Spleen (tissue), 11 donors: ENCODE measurements at regions not wholly inside any gene's neighbourhood (a gene's known extent, or its start where the extent isn't known, plus 50 kb on each side); places are given as distances from the start of the nearest gene placed in this dataset.

Experiments
- DNase-seq: peaks from one replicate; pipeline ENCODE4 v3.0.0-alpha.2; 2020
- H3K27ac ChIP-seq, 8 donors: fragments of 200-600 bp; sonication (generic) in 7 of 8; 1 replicate in 4 of 8; 2 replicates in 4 of 8; pipeline versions ENCODE4 v1.5.0 to v1.8.0; 2016 to 2021; ENCODE audit warnings: inconsistent platforms in 4 of 8, mild to moderate bottlenecking in 4 of 8, moderate library complexity in 1 of 8
- H3K27me3 ChIP-seq, 7 donors: fragments of 200-600 bp; sonication (generic) in 6 of 7; replicated peaks in 1 of 7; 1 replicate in 4 of 7; 2 replicates in 3 of 7; pipeline versions ENCODE4 v1.5.0 to v1.8.0; 2016 to 2021; ENCODE audit warnings: inconsistent platforms in 3 of 7, mild to moderate bottlenecking in 1 of 7
- H3K36me3 ChIP-seq, 6 donors: fragments of 200-600 bp; sonication (generic) in 5 of 6; 1 replicate in 4 of 6; 2 replicates in 2 of 6; pipeline versions ENCODE4 v1.5.0 to v1.8.0; 2016 to 2021; ENCODE audit warnings: inconsistent platforms in 2 of 6
- H3K4me1 ChIP-seq, 6 donors: fragments of 200-600 bp; sonication (generic) in 5 of 6; 1 replicate in 3 of 6; 2 replicates in 3 of 6; pipeline versions ENCODE4 v1.5.0 to v1.8.0; 2016 to 2021; ENCODE audit warnings: inconsistent platforms in 3 of 6
- H3K4me3 ChIP-seq, 8 donors: fragments of 200-600 bp; sonication (generic) in 7 of 8; 1 replicate in 4 of 8; 2 replicates in 4 of 8; pipeline versions ENCODE4 v1.5.0 to v1.8.0; 2016 to 2021; ENCODE audit warnings: inconsistent platforms in 4 of 8, mild to moderate bottlenecking in 4 of 8, moderate library complexity in 2 of 8
- H3K9me3 ChIP-seq, 8 donors: fragments of 200-600 bp; sonication (generic) in 7 of 8; 1 replicate in 4 of 8; 2 replicates in 4 of 8; pipeline versions ENCODE4 v1.5.0 to v1.8.0; 2016 to 2021; ENCODE audit warnings: inconsistent platforms in 4 of 8
- CTCF ChIP-seq, 11 experiments: fragments of 200-600 bp in 7 of 11; fragments of 450-650 bp in 4 of 11; sonication (generic) in 4 of 11; IDR thresholded peaks in 8 of 11; conservative IDR thresholded peaks in 3 of 11; 1 replicate in 7 of 11; 2 replicates in 4 of 11; pipeline versions ENCODE4 v1.4.0 to v1.8.0; 2016 to 2021; ENCODE audit warnings: antibody characterized with exemption in 11 of 11, inconsistent platforms in 4 of 11, mild to moderate bottlenecking in 1 of 11
- POLR2A ChIP-seq, 3 donors: fragments of 450-650 bp; IDR thresholded peaks; one replicate each; pipeline ENCODE4 v1.5.1; 2017; ENCODE audit warnings: antibody characterized with exemption in 3 of 3, mild to moderate bottlenecking in 1 of 3
- POLR2AphosphoS5 ChIP-seq, 3 donors: sonication (generic); formaldehyde crosslinking; IDR thresholded peaks; one replicate each; pipeline ENCODE4 v1.5.1; 2017; ENCODE audit warnings: antibody characterized with exemption in 3 of 3
- WGBS, 5 donors: extraction: QIAGEN DNeasy Blood & Tissue Kit in 3 of 5; methylation state at CpG; one replicate each; pipeline versions ENCODE4 v1.1.5 to v1.1.7; 2013 to 2018; 5-methylcytosine and 5-hydroxymethylcytosine counted together
- intact Hi-C: fragments of 100-400 bp; cut with DNase I; formaldehyde crosslinking; loops from one replicate; pipeline ENCODE4 v1.15.0; 2023; ENCODE audit warnings: low total_unique reads
- donor health status: healthy with polysubstance abuse.
- donor health status: DM: no; HTN: no; CAD: no; lungs with moderate emphysema.
- donor health status: DM: no; HTN: no; CAD: no.
- donor health status: Bipolar disorder and iron deficiency.
- donor health status: healthy.
- donor health status: DM: no; HTN: no; CAD: no.
- donor health status: DM: yes; HTN: yes; CAD: no.

- no peaks in the 10 kb centered on the region for H3K36me3 ChIP-seq
- DNase-seq = no peak
- no peak overlapping the region for H3K4me3 ChIP-seq
- peaks cover 0 to 21% (median 0%) of the 10 kb centered on the region in 7 donors for H3K27me3 ChIP-seq
- no peaks in the 10 kb centered on the region for H3K9me3 ChIP-seq
- 84 to 94% (median 91%) methylated on average over 11 of the region's 11 CpGs for WGBS, 5 donors
- H3K4me1 ChIP-seq = peaks cover 0 to 4% (median 0%) of the 10 kb centered on the region in 6 donors
- no peak for TF ChIP-seq POLR2A (IDR thresholded peaks at IDR 0.05)
- TF ChIP-seq POLR2AphosphoS5 (IDR thresholded peaks at IDR 0.05) = no peak
- TF ChIP-seq CTCF (IDR thresholded peaks at IDR 0.05 in 8 of 11, conservative IDR thresholded peaks at IDR 0.05 in 3 of 11) = no peak
- intact Hi-C loops = no loop called here
- no peak overlapping the region for H3K27ac ChIP-seq
Measured at GRCh38 chr7:82757-83155, 109.6 kb upstream of the FAM20C start.

- no peak for DNase-seq
- Histone ChIP-seq H3K27ac (no peak overlapping the region), H3K4me3 (no peak overlapping the region), H3K4me1 (peaks cover 0 to 4% (median 0%) of the 10 kb centered on the region in 6 donors), H3K36me3 (no peaks in the 10 kb centered on the region), H3K9me3 (no peaks in the 10 kb centered on the region), H3K27me3 (peaks cover 0 to 21% (median 0%) of the 10 kb centered on the region in 7 donors)
- WGBS, 5 donors = 81 to 90% (median 87%) methylated on average over 9 to 12 of the region's 12 CpGs
- TF ChIP-seq POLR2A (IDR thresholded peaks at IDR 0.05) = no peak
- TF ChIP-seq POLR2AphosphoS5 (IDR thresholded peaks at IDR 0.05) = no peak
- no peak for TF ChIP-seq CTCF (IDR thresholded peaks at IDR 0.05 in 8 of 11, conservative IDR thresholded peaks at IDR 0.05 in 3 of 11)
- intact Hi-C loops = no loop called here
Measured at GRCh38 chr7:83441-83840, 108.9 kb upstream of the FAM20C start.

- TF ChIP-seq POLR2AphosphoS5 (IDR thresholded peaks at IDR 0.05) (no peak), CTCF (IDR thresholded peaks at IDR 0.05 in 8 of 11, conservative IDR thresholded peaks at IDR 0.05 in 3 of 11) (no peak), POLR2A (IDR thresholded peaks at IDR 0.05) (no peak)
- DNase-seq = peak; percentile 64
- intact Hi-C loops = no loop called here
- WGBS, 5 donors = 72 to 94% (median 86%) methylated on average over 17 to 25 of the region's 25 CpGs
- H3K36me3 ChIP-seq = no peaks in the 10 kb centered on the region
- H3K4me1 ChIP-seq = peaks cover 0 to 7% (median 0%) of the 10 kb centered on the region in 6 donors
- H3K4me3 ChIP-seq = no peak overlapping the region
- H3K27ac ChIP-seq = no peak overlapping the region
- H3K9me3 ChIP-seq = no peaks in the 10 kb centered on the region
- H3K27me3 ChIP-seq = peaks cover 0 to 21% (median 0%) of the 10 kb centered on the region in 7 donors
Measured at GRCh38 chr7:83861-84632, 108.3 kb upstream of the FAM20C start.

GRCh38 chr7:84633-85020, 107.7 kb upstream of the FAM20C start:
- WGBS, 5 donors = 81 to 97% (median 91%) methylated on average over 8 to 11 of the region's 11 CpGs

More at GRCh38 chr7:84633-85020, 107.7 kb upstream of the FAM20C start:
- Histone ChIP-seq H3K9me3 (no peaks in the 10 kb centered on the region), H3K4me3 (no peak overlapping the region), H3K27me3 (peaks cover 0 to 21% (median 0%) of the 10 kb centered on the region in 7 donors), H3K36me3 (no peaks in the 10 kb centered on the region), H3K27ac (no peak overlapping the region), H3K4me1 (peaks cover 0 to 13% (median 0%) of the 10 kb centered on the region in 6 donors)
- TF ChIP-seq POLR2AphosphoS5 (IDR thresholded peaks at IDR 0.05) (no peak), POLR2A (IDR thresholded peaks at IDR 0.05) (no peak), CTCF (IDR thresholded peaks at IDR 0.05 in 8 of 11, conservative IDR thresholded peaks at IDR 0.05 in 3 of 11) (no peak)
- no peak for DNase-seq
- intact Hi-C loops = no loop called here
